Esophagus mucosa (tissue), 1 donor: ENCODE measurements at regions not wholly inside any gene's neighbourhood (a gene's known extent, or its start where the extent isn't known, plus 50 kb on each side); places are given as distances from the start of the nearest gene placed in this dataset.

Experiments used
- ATAC-seq: fragments of 200-7000 bp; cut with Tn5 transposase; one replicate; pipeline ENCODE4 v1.9.1; 2020
- donor health status: DM: yes; HTN: yes; CAD: no.

DNA sequence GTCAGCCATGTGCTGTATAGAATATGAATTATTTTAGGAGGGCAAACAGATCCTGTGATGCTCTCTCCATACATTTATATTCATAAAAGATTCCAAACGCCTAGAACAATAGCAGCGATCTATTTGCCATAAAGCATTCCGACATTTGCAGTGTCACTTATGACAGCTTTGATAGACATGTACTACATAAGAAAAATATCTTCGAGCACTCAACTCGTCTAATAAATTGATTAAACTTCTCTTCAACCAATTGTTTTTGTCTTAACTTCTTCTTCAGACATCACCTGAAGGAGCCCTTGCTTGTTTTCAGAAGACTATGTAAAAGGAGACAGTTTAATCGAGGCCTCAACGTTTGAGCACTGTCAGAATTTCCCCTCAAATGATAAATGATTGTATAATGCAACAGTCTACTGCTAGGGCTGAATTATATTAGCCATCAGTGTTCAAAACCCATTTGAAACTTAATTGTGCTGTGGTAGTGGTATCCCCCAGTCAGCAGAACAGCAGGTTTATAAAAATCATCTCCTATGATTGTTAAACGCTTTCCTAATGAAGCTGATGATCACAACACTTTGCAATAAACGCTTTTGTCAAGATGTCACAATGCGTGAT lies 158.0 kb upstream of the MGMT start:
- no peak for ATAC-seq

DNA sequence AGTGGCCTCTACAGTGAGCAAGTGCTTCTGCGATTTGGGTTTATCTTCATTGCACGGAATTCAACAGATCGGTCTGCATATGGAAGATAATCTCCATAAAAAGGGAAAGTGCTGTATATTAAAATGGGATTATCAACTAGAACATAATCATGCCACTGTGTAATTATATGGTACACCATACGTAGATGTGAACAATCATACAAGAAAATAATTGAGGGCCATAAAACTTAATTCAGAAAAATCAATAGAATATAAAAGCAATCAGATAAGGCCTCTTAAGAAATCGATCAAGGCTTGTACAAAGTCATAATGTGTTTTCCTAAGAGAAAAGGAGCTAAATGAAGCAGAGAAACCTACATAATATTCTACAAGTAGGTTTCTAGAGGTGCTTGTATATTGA lies 157.5 kb upstream of the MGMT start:
- no peak for ATAC-seq

GRCh38 chr10:129310881-129311280 lies 156.2 kb upstream of the MGMT start:
- no peak for ATAC-seq

- ATAC-seq: no peak
Measured at GRCh38 chr10:129319934-129320333, 147.1 kb upstream of the MGMT start.

DNA sequence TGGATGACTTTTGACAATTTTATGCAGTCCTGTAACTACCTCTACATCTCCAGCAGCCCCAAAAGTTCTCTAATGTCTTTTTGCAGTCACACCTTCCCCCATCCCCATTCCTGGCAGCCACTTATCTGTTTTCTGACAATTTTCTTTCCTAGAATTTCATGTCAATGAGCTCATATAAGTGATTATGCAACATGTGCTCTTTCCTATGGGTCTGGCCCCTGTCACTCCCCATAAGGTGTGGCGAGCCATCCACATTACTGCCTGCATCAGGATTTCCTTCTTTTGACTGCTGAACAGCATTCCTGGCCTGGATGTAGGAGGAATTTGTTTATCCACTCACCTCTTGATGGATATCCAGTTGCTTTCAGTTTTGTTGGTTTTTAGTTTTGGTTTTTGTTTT lies 146.7 kb upstream of the MGMT start:
- ATAC-seq: no peak

DNA sequence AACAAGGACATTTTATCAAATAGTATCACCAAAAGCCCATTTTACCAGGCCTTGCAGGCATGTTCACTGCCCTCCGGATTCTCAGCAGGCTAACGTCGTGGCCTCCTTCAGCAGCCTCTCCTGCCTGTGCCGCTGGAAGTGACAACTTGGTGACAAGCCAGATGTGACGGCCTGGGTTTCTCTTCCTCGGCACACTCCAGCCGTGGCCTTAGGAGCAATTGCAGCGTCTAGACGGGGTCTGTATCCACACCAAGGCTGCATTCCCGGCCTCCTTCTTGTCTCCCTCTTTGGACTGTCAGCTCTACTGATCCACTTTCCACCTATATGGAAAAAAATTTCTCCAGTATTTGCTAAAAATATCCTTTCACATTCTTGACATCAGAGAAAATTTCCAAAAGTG lies 145.3 kb upstream of the MGMT start:
- no peak for ATAC-seq

DNA sequence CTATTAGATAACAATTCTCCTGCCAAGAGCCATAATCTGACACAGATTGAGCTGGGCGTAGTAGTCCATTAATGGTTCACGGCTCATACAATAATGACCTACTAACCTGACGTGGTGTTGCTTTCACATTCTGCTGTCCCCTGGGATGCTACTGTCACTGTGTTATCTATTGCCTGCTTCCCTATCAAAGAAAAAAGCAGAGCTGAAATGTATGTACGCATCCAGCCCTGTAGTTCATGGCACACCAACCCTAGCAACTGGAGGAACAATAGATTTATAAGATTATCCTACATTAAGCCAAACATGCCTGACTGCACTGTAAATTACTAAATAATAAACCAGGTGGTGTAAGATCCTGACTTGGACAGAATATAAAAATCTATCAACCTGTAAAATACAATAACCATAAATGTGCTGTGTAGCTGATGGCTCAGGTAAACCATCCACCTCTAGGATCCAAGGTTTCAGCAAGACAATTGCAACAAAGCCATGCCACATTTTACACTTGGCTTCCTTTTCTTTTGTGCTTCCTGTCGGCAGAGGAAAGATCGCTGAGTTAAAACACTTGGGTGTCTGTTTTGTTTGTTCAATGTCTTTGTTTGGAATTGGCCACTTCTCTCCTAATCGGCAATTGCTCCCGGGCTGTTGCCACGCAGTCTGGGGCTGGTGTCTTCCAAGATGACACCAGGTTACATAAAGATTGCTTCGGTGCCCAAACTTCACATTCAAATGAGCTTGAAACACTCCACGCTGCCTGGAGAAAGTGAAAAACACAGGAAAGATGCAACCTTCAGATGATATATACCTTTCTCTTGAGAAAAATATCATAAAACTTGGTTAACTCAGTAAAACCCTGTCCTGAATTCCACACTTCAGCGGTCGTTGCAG lies 143.9 kb upstream of the MGMT start:
- no peak for ATAC-seq

- ATAC-seq: no peak
Measured at GRCh38 chr10:129323879-129324278, 143.2 kb upstream of the MGMT start.

DNA sequence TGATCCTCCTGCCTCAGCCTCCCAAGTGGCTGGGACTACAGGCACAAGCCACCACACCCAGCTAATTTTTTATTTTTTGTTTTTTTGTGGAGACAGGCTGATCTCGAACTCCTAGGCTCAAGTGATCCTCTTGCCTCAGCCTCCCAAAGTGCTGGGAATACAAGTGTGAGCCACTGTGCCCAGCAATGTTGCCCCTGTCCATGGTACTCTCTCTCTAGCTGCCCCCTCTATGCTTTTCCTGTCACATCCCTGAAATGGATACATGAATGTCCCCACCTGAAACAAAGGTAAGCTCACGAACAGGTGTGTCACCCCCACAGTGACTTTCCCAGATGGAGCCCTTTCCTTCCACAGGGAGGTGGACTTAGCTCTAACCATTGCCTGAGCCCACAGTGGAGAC lies 141.1 kb upstream of the MGMT start:
- no peak for ATAC-seq

GRCh38 chr10:129328546-129328945 lies 138.5 kb upstream of the MGMT start:
- no peak for ATAC-seq

- ATAC-seq: no peak
Measured at GRCh38 chr10:129329385-129330055, 137.5 kb upstream of the MGMT start.

- no peak for ATAC-seq
Measured at GRCh38 chr10:129330211-129330610, 136.8 kb upstream of the MGMT start.

- ATAC-seq: no peak
Measured at GRCh38 chr10:129331207-129331838, 135.7 kb upstream of the MGMT start.

- ATAC-seq: no peak
Measured at GRCh38 chr10:129331839-129332220, 135.2 kb upstream of the MGMT start.

DNA sequence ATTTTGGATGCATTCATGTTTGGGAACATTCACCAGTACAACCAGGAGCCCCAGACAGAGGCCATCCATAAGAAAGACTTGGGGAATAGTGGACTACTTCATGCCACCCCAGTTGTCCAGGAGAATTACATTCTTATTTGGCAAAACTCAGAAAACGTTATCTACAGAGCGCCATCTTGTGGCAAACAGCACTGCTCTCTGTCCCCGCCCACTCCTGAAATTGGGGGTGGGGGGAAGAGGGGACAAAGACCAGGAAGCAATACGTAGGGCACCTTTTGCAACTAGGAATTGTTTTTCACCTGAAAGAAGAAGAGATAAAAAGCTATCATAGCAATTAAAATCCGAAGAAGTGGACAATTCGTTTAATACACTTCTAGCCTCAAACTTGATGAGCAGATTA lies 134.6 kb upstream of the MGMT start:
- ATAC-seq: no peak

DNA sequence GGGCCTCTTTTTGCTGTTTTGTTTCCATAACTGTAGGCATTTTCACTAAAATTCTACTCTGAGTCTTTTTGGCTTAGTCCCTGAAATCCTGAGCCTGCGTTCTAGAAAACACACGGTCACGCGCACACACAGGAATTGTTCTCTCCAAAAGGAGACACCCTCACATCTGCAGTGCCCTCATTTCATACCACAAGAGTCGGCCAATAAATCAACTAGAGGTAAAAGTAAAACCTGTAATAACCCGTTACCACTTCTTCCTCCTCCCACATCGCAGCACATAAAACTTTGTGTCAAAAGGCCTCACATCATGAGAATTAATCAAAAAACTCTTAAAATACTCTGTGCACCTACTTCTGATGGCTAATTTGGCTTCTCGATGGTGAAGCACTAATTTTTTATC lies 133.3 kb upstream of the MGMT start:
- ATAC-seq: no peak

DNA sequence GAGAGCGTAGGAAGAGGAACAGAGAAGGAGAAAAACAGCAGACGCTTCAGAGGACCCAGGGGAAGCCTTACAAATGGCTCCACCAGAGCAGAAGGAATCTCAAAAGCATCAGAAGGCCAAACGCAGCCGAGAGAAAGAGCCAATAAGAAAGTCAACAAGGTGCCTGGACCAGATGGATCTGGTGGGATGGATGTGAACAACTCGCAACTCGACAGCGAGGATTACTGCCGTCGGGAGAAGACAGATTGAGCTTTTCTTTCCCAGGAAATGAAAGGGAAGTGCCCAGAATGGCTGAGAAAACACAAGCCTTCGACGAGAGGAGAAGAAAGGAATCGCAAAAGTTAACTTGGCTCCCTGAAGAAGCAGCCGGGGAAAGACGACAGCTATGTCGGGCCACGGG lies 132.8 kb upstream of the MGMT start:
- no peak for ATAC-seq

DNA sequence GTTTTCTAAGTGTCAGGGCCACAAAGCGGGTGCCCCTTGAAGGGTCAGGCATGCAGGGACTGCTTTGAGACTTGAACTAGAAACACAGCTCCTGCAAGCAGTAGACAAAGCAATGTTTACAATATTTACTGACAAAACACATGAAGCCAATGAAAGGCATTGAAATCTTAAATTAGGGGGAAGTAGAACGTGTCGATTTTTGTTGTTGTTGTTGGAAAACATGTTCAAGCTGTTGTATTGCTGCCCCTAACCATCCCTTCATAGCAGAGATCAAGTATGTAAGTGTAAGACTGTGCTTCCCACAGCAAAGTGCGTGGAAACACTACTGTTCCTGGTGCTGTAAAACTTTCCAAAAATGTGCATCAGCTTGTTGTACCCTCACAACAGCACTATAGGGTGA lies 131.6 kb upstream of the MGMT start:
- no peak for ATAC-seq

- no peak for ATAC-seq
Measured at GRCh38 chr10:129335942-129336341, 131.1 kb upstream of the MGMT start.

DNA sequence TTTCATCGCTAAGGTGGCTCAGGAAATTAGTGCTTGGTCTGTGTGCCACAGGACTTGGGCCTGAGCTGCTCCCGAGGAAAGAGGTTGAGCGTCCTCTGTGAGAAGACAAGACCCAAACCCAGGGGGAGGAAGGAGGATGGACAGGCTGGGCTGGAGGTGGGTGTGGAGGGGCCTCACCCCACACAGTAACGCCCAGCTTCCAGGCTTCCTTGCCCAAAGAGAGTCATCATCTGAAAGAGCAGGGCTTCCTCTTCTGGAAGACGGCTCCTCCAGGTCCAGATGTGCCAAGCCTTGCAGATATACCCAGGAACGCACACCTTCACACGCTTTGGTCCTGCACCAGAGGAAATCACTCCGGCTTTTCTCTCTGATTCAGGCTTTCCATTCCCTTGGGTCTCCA lies 127.8 kb upstream of the MGMT start:
- ATAC-seq: no peak

- no peak for ATAC-seq
Measured at GRCh38 chr10:129339841-129340240, 127.2 kb upstream of the MGMT start.

DNA sequence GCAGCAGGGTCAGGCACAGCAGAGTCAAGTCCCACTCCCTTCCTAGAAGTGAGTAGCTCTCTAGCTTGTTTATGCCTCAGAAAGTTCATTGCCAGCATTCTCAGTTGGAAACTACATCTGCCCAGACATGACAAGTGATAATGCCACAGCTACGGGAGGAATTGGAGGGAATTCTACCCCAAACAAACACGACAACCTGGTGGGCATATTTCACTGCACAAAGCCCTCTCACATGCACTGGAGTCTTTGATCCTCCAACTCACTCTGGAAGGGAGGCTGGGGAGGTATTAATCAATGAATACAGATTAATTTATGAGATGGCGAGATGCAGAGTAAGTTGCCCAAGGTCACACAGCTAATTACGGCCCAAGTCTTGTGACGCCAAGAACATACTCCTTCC lies 126.0 kb upstream of the MGMT start:
- no peak for ATAC-seq

- ATAC-seq: no peak
Measured at GRCh38 chr10:129342385-129342784, 124.7 kb upstream of the MGMT start.
